Neural progenitor cell (in vitro differentiated cells): ENCODE measurements at regions not wholly inside any gene's neighbourhood (a gene's known extent, or its start where the extent isn't known, plus 50 kb on each side); places are given as distances from the start of the nearest gene placed in this dataset.
A peak's percentile ranks its signal among the peaks of the same experiment; 100 is the strongest.

ENCODE experiments used
- DNase-seq: peaks from one replicate; pipeline ENCODE4 v3.0.0-alpha.2; 2016; ENCODE audit warnings: low spot score
- H2AFZ ChIP-seq: fragments of 200-600 bp; sonication (generic); replicated peaks from 2 replicates; pipeline ENCODE4 v1.6.1; 2016; ENCODE audit warnings: antibody characterized with exemption
- H3F3A ChIP-seq: fragments of 200-600 bp; sonication (generic); 2 replicates; pipeline ENCODE4 v1.6.1; 2016; ENCODE audit warnings: antibody characterized with exemption, low read depth
- H3K27ac ChIP-seq: fragments of 200-600 bp; sonication (generic); 2 replicates; pipeline ENCODE4 v1.5.1; 2016; ENCODE audit warnings: mild to moderate bottlenecking
- H3K27me3 ChIP-seq: fragments of 200-600 bp; sonication (generic); 2 replicates; pipeline ENCODE4 v1.6.1; 2016; ENCODE audit warnings: mild to moderate bottlenecking, moderate library complexity
- H3K36me3 ChIP-seq: fragments of 200-600 bp; sonication (generic); 2 replicates; pipeline ENCODE4 v1.5.1; 2016
- H3K4me1 ChIP-seq: fragments of 200-600 bp; sonication (generic); 2 replicates; pipeline ENCODE4 v1.6.1; 2016; ENCODE audit warnings: mixed run types
- H3K4me2 ChIP-seq: fragments of 200-600 bp; sonication (generic); 2 replicates; pipeline ENCODE4 v1.6.1; 2016
- H3K4me3 ChIP-seq: fragments of 200-600 bp; sonication (generic); 2 replicates; pipeline ENCODE4 v1.5.1; 2016
- H3K79me2 ChIP-seq: fragments of 200-600 bp; sonication (generic); 2 replicates; pipeline ENCODE4 v1.6.1; 2016; ENCODE audit warnings: low read depth
- H3K9ac ChIP-seq: fragments of 200-600 bp; sonication (generic); 2 replicates; pipeline ENCODE4 v1.6.1; 2016
- H3K9me3 ChIP-seq: fragments of 200-600 bp; sonication (generic); 2 replicates; pipeline ENCODE4 v1.5.1; 2016; ENCODE audit warnings: low read depth
- H4K20me1 ChIP-seq: fragments of 200-600 bp; sonication (generic); 2 replicates; pipeline ENCODE4 v1.6.1; 2016; ENCODE audit warnings: low read depth
- H3K27ac Mint-ChIP-seq: 3 replicates; pipeline ENCODE4 v1.8.0; 2021; ENCODE audit warnings: mixed read lengths
- H3K27me3 Mint-ChIP-seq: 2 replicates; pipeline ENCODE4 v1.8.0; 2022; ENCODE audit warnings: low read depth, mild to moderate bottlenecking, inconsistent platforms, moderate library complexity, mixed read lengths; ENCODE audit not compliant: insufficient read depth
- H3K36me3 Mint-ChIP-seq: 3 replicates; pipeline ENCODE4 v1.8.0; 2021; ENCODE audit warnings: mixed read lengths
- H3K4me1 Mint-ChIP-seq: 3 replicates; pipeline ENCODE4 v1.8.0; 2021; ENCODE audit warnings: mixed read lengths
- H3K4me3 Mint-ChIP-seq: 3 replicates; pipeline ENCODE4 v1.8.0; 2021; ENCODE audit warnings: mild to moderate bottlenecking, moderate library complexity, mixed read lengths
- H3K9me3 Mint-ChIP-seq: 3 replicates; pipeline ENCODE4 v1.8.0; 2020; ENCODE audit warnings: mixed read lengths
- CTCF ChIP-seq: fragments of 200-600 bp; sonication (generic); IDR thresholded peaks from 2 replicates; pipeline ENCODE4 v1.5.1; 2017; ENCODE audit warnings: antibody characterized with exemption, mild to moderate bottlenecking
- EZH2 ChIP-seq: fragments of 200-600 bp; sonication (generic); IDR thresholded peaks from 2 replicates; pipeline ENCODE4 v1.6.1; 2017; ENCODE audit warnings: antibody characterized with exemption, mild to moderate bottlenecking, moderate library complexity
- EZH2phosphoT487 ChIP-seq: fragments of 200-600 bp; sonication (generic); IDR thresholded peaks from 2 replicates; pipeline ENCODE4 v1.6.1; 2017; ENCODE audit warnings: antibody characterized with exemption

GRCh38 chr10:36519909-36520308 is 605.5 kb upstream of the ANKRD30A start:
- no peak overlapping the region for H3K4me3 Mint-ChIP-seq
- H3K27ac Mint-ChIP-seq = no peak overlapping the region
- Histone ChIP-seq H3K4me3 (no peak overlapping the region), H2AFZ (no peak overlapping the region), H3K4me2 (no peak overlapping the region), H3K4me1 (no peaks in the 10 kb centered on the region), H3K9ac (no peak overlapping the region), H3K27me3 (no peaks in the 10 kb centered on the region), H4K20me1 (no peaks in the 10 kb centered on the region), H3K79me2 (no peaks in the 10 kb centered on the region), H3K27ac (no peak overlapping the region), H3K36me3 (no peaks in the 10 kb centered on the region), H3K9me3 (no peaks in the 10 kb centered on the region), H3F3A (no peaks in the 10 kb centered on the region)
- peaks cover 3% of the 10 kb centered on the region for H3K4me1 Mint-ChIP-seq
- no peaks in the 10 kb centered on the region for H3K27me3 Mint-ChIP-seq
- H3K36me3 Mint-ChIP-seq = no peaks in the 10 kb centered on the region
- no peaks in the 10 kb centered on the region for H3K9me3 Mint-ChIP-seq
- no peak for DNase-seq
- TF ChIP-seq EZH2 = no peak
- no peak for TF ChIP-seq CTCF
- TF ChIP-seq EZH2phosphoT487 = no peak

- DNase-seq = no peak
- no peaks in the 10 kb centered on the region for H3K27me3 Mint-ChIP-seq
- no peak overlapping the region for H2AFZ ChIP-seq
- no peak overlapping the region for H3K4me2 ChIP-seq
- H3K27ac ChIP-seq = no peak overlapping the region
- H3F3A ChIP-seq = no peaks in the 10 kb centered on the region
- H3K27me3 ChIP-seq = no peaks in the 10 kb centered on the region
- no peaks in the 10 kb centered on the region for H3K36me3 ChIP-seq
- no peak overlapping the region for H3K4me3 ChIP-seq
- no peaks in the 10 kb centered on the region for H3K36me3 Mint-ChIP-seq
- no peak for TF ChIP-seq CTCF
- no peak for TF ChIP-seq EZH2
- TF ChIP-seq EZH2phosphoT487 = no peak
- no peaks in the 10 kb centered on the region for H3K9me3 ChIP-seq
- H3K9me3 Mint-ChIP-seq = no peaks in the 10 kb centered on the region
- H3K4me1 Mint-ChIP-seq = peaks cover 13% of the 10 kb centered on the region
- no peaks in the 10 kb centered on the region for H4K20me1 ChIP-seq
- no peaks in the 10 kb centered on the region for H3K4me1 ChIP-seq
- no peak overlapping the region for H3K27ac Mint-ChIP-seq
- no peaks in the 10 kb centered on the region for H3K79me2 ChIP-seq
- no peak overlapping the region for H3K9ac ChIP-seq
- H3K4me3 Mint-ChIP-seq = no peak overlapping the region
Measured at GRCh38 chr10:36516281-36516680, 609.1 kb upstream of the ANKRD30A start.

DNA sequence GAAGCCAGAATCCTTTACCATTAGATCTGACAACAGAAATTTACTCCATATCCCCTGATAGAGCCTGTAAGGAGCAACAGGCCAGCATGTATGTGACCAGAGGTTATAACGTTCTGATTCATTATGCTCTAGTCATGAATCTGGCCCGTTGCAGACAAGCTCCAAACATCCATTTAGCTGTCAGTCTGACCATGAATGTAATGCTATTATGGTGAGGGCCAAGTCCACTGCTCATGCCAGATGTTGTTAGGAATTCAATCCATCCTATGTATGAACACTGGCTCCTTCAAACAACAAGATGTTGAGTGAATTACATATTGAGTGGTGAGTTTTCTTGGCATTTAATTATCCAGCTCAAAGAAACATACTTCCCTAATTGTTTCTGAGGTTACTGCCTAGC is 610.1 kb upstream of the ANKRD30A start:
- H3K27me3 Mint-ChIP-seq = no peaks in the 10 kb centered on the region
- H3K27ac ChIP-seq = no peak overlapping the region
- H3K9me3 Mint-ChIP-seq = no peaks in the 10 kb centered on the region
- no peaks in the 10 kb centered on the region for H3K36me3 Mint-ChIP-seq
- peak overlapping the region; percentile 77 for H3K27ac Mint-ChIP-seq
- no peaks in the 10 kb centered on the region for H3K36me3 ChIP-seq
- H3K9ac ChIP-seq = no peak overlapping the region
- DNase-seq = no peak
- no peaks in the 10 kb centered on the region for H3K27me3 ChIP-seq
- H3K4me1 Mint-ChIP-seq = peaks cover 13% of the 10 kb centered on the region
- no peak overlapping the region for H3K4me3 ChIP-seq
- no peaks in the 10 kb centered on the region for H3K9me3 ChIP-seq
- H3F3A ChIP-seq = no peaks in the 10 kb centered on the region
- no peaks in the 10 kb centered on the region for H3K4me1 ChIP-seq
- no peak for TF ChIP-seq CTCF
- TF ChIP-seq EZH2 = no peak
- TF ChIP-seq EZH2phosphoT487 = no peak
- no peaks in the 10 kb centered on the region for H4K20me1 ChIP-seq
- no peak overlapping the region for H3K4me2 ChIP-seq
- no peak overlapping the region for H3K4me3 Mint-ChIP-seq
- no peaks in the 10 kb centered on the region for H3K79me2 ChIP-seq
- no peak overlapping the region for H2AFZ ChIP-seq

DNA sequence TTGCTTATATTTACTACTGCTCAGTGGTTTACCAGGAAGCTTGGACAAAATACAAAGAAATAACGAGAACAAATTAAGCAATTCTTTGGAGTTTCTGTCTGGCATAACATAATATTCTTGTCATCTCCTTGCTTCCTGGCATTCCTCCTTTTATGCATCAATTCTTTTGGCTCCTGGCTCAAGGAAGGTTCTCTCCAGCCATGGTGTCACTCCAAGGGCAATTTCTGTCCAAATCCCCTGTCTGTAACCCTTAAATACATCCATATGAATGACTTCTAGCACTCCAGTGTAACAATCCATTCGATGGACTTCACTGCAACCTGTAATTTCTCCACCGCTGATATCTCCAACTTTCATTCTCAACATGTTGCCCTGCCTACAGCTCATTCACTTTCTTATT is 617.7 kb upstream of the ANKRD30A start:
- H3K27me3 Mint-ChIP-seq = peaks cover 2% of the 10 kb centered on the region
- no peak for DNase-seq
- H2AFZ ChIP-seq = peak overlapping the region; percentile 55

More for the DNA sequence above, 617.7 kb upstream of the ANKRD30A start:
- TF ChIP-seq EZH2phosphoT487 (no peak), EZH2 (no peak), CTCF (no peak)
- H3K36me3 Mint-ChIP-seq = no peaks in the 10 kb centered on the region
- Histone ChIP-seq H3K27me3 (no peaks in the 10 kb centered on the region), H3K9ac (no peak overlapping the region), H3K4me1 (no peaks in the 10 kb centered on the region), H4K20me1 (no peaks in the 10 kb centered on the region), H3F3A (no peaks in the 10 kb centered on the region), H3K36me3 (no peaks in the 10 kb centered on the region), H3K79me2 (no peaks in the 10 kb centered on the region), H3K9me3 (no peaks in the 10 kb centered on the region), H3K4me3 (no peak overlapping the region), H3K4me2 (no peak overlapping the region), H3K27ac (no peak overlapping the region)
- no peak overlapping the region for H3K27ac Mint-ChIP-seq
- no peak overlapping the region for H3K4me3 Mint-ChIP-seq
- no peaks in the 10 kb centered on the region for H3K9me3 Mint-ChIP-seq
- H3K4me1 Mint-ChIP-seq = no peaks in the 10 kb centered on the region
